Umbilical cord (tissue), 1 donor: ENCODE measurements at regions not wholly inside any gene's neighbourhood (a gene's known extent, or its start where the extent isn't known, plus 50 kb on each side); places are given as distances from the start of the nearest gene placed in this dataset.
A peak's percentile ranks its signal among the peaks of the same experiment; 100 is the strongest.
"Not testable (repeated sequence)": the region's sequence is repeated elsewhere in the genome, so short reads cannot be mapped to it uniquely, and the experiment has no call there.

Experiments used
- DNase-seq: peaks from one replicate; pipeline ENCODE4 v3.0.0-alpha.2; 2015; ENCODE audit warnings: low spot score

- peak; percentile 23 for DNase-seq
Observed at GRCh38 chr7:131861620-131862346, 305.4 kb upstream of the PODXL start.

GRCh38 chr7:131859147-131859821 is 302.9 kb upstream of the PODXL start:
- DNase-seq, result peak; percentile 71

GRCh38 chr7:131858611-131859010 is 302.2 kb upstream of the PODXL start:
- no peak for DNase-seq

GRCh38 chr7:131849472-131849871 is 293.0 kb upstream of the PODXL start:
- DNase-seq, result no peak

GRCh38 chr7:131848033-131848432 is 291.6 kb upstream of the PODXL start:
- DNase-seq, result no peak

- DNase-seq, result no peak
Observed at GRCh38 chr7:131845573-131846314, 289.3 kb upstream of the PODXL start.

GRCh38 chr7:131844369-131844768 is 287.9 kb upstream of the PODXL start:
- peak; percentile 28 for DNase-seq

- peak; percentile 84 for DNase-seq
Observed at GRCh38 chr7:131843898-131844331, 287.5 kb upstream of the PODXL start.

- DNase-seq, result peak; percentile 80
Observed at GRCh38 chr7:131839967-131840690, 283.7 kb upstream of the PODXL start.

- DNase-seq, result no peak
Observed at GRCh38 chr7:131836733-131837132, 280.3 kb upstream of the PODXL start.

GRCh38 chr7:131835141-131835540 is 278.7 kb upstream of the PODXL start:
- no peak for DNase-seq

- DNase-seq, result no peak
Observed at GRCh38 chr7:131830681-131831080, 274.3 kb upstream of the PODXL start.

GRCh38 chr7:131829947-131830558 is 273.6 kb upstream of the PODXL start:
- DNase-seq, result no peak

GRCh38 chr7:131827421-131827820 is 271.0 kb upstream of the PODXL start:
- DNase-seq, result no peak

- no peak for DNase-seq
Observed at GRCh38 chr7:131826960-131827359, 270.5 kb upstream of the PODXL start.

- DNase-seq, result not testable (repeated sequence)
Observed at GRCh38 chr7:131823961-131824440, 267.6 kb upstream of the PODXL start.

- DNase-seq, result no peak
Observed at GRCh38 chr7:131819891-131820290, 263.5 kb upstream of the PODXL start.

- DNase-seq, result no peak
Observed at GRCh38 chr7:131816391-131817007, 260.1 kb upstream of the PODXL start.

GRCh38 chr7:131808736-131809135 is 252.3 kb upstream of the PODXL start:
- no peak for DNase-seq

- not testable (repeated sequence) for DNase-seq
Observed at GRCh38 chr7:131808156-131808555, 251.7 kb upstream of the PODXL start.

- no peak for DNase-seq
Observed at GRCh38 chr7:131803816-131804215, 247.4 kb upstream of the PODXL start.
